ENCODE measurements at regions not wholly inside any gene's neighbourhood (a gene's known extent, or its start where the extent isn't known, plus 50 kb on each side); places are given as distances from the start of the nearest gene placed in this dataset.

GRCh38 chr6:23511817-23512216, 614.2 kb upstream of the NRSN1 start:
- no peak for TF ChIP-seq CTCF (IDR thresholded peaks at IDR 0.05)
- no peak for TF ChIP-seq POLR2A (IDR thresholded peaks at IDR 0.05)
